Lower leg skin (tissue), 3 donors: ENCODE measurements at regions not wholly inside any gene's neighbourhood (a gene's known extent, or its start where the extent isn't known, plus 50 kb on each side); places are given as distances from the start of the nearest gene placed in this dataset.

Experiments
- CTCF ChIP-seq, 3 donors: fragments of 450-650 bp; IDR thresholded peaks; one replicate each; pipeline ENCODE4 v1.5.1; 2016; ENCODE audit warnings: antibody characterized with exemption in 3 of 3, mild to moderate bottlenecking in 3 of 3, moderate library complexity in 2 of 3
- POLR2A ChIP-seq, 2 donors: fragments of 450-650 bp; IDR thresholded peaks; one replicate each; pipeline ENCODE4 v1.6.1; 2016 to 2017; ENCODE audit warnings: antibody characterized with exemption in 2 of 2, mild to moderate bottlenecking in 1 of 2, moderate library complexity in 1 of 2

GRCh38 chr22:47842119-47842518 lies 1079.7 kb downstream of the TBC1D22A start:
- TF ChIP-seq CTCF (IDR thresholded peaks at IDR 0.05) (no peak), POLR2A (IDR thresholded peaks at IDR 0.05) (no peak)
